HG03196 (cell line): ENCODE measurements at regions not wholly inside any gene's neighbourhood (a gene's known extent, or its start where the extent isn't known, plus 50 kb on each side); places are given as distances from the start of the nearest gene placed in this dataset.
"Not testable (repeated sequence)": the region's sequence is repeated elsewhere in the genome, so short reads cannot be mapped to it uniquely, and the experiment has no call there.

ENCODE experiments used
- ATAC-seq: cut with Tn5 transposase; IDR thresholded peaks from one replicate; pipeline ENCODE4 v1.9.1; 2021; ENCODE audit not compliant: unreplicated experiment

GRCh38 chr5:18503797-18504328, 869.6 kb downstream of the TAF11L14 start:
- ATAC-seq = no peak

- no peak for ATAC-seq
These were observed 872.9 kb downstream of the TAF11L14 start for GRCh38 chr5:18507114-18507513.

- no peak for ATAC-seq
These were observed 883.6 kb downstream of the TAF11L14 start for GRCh38 chr5:18517641-18518380.

GRCh38 chr5:18523380-18523779, 889.1 kb downstream of the TAF11L14 start:
- no peak for ATAC-seq

GRCh38 chr5:18526792-18527405, 892.6 kb downstream of the TAF11L14 start:
- no peak for ATAC-seq

- no peak for ATAC-seq
These were observed 898.9 kb downstream of the TAF11L14 start for GRCh38 chr5:18533137-18533536.

GRCh38 chr5:18534119-18534518, 899.9 kb downstream of the TAF11L14 start:
- ATAC-seq = no peak

GRCh38 chr5:18535753-18536152, 901.5 kb downstream of the TAF11L14 start:
- ATAC-seq = not testable (repeated sequence)

- no peak for ATAC-seq
These were observed 910.2 kb downstream of the TAF11L14 start for GRCh38 chr5:18544421-18544820.

- no peak for ATAC-seq
These were observed 912.3 kb downstream of the TAF11L14 start for GRCh38 chr5:18546591-18546990.

- ATAC-seq = no peak
These were observed 917.5 kb downstream of the TAF11L14 start for GRCh38 chr5:18551716-18552115.

- ATAC-seq = no peak
These were observed 919.0 kb downstream of the TAF11L14 start for GRCh38 chr5:18553269-18553668.

- no peak for ATAC-seq
These were observed 926.3 kb downstream of the TAF11L14 start for GRCh38 chr5:18560602-18561001.

- no peak for ATAC-seq
These were observed 929.6 kb downstream of the TAF11L14 start for GRCh38 chr5:18563853-18564252.

GRCh38 chr5:18566671-18567070, 932.4 kb downstream of the TAF11L14 start:
- ATAC-seq = no peak

GRCh38 chr5:18576586-18576985, 942.3 kb downstream of the TAF11L14 start:
- ATAC-seq = no peak

- ATAC-seq = no peak
These were observed 966.9 kb downstream of the TAF11L14 start for GRCh38 chr5:18601185-18601584.

- no peak for ATAC-seq
These were observed 968.1 kb downstream of the TAF11L14 start for GRCh38 chr5:18602402-18602801.

- ATAC-seq = no peak
These were observed 970.9 kb downstream of the TAF11L14 start for GRCh38 chr5:18605186-18605585.

- no peak for ATAC-seq
These were observed 973.3 kb downstream of the TAF11L14 start for GRCh38 chr5:18607570-18607969.

- not testable (repeated sequence) for ATAC-seq
These were observed 982.9 kb downstream of the TAF11L14 start for GRCh38 chr5:18617191-18617590.

GRCh38 chr5:18630458-18631045, 996.3 kb downstream of the TAF11L14 start:
- no peak for ATAC-seq
